ENCODE measurements at regions not wholly inside any gene's neighbourhood (a gene's known extent, or its start where the extent isn't known, plus 50 kb on each side); places are given as distances from the start of the nearest gene placed in this dataset.
"Not testable (repeated sequence)": the region's sequence is repeated elsewhere in the genome, so short reads cannot be mapped to it uniquely, and the experiment has no call there.

GRCh38 chr15:45821390-45821789, 186.6 kb downstream of the SQOR start:
- peaks cover 0 to 3% (median 0%) of the 10 kb centered on the region in 3 donors for H3K36me3 Mint-ChIP-seq
- Histone ChIP-seq H3K4me1 (ENCODE audit: insufficient read depth, low read length) (no peaks in the 10 kb centered on the region), H3K27ac (ENCODE audit: low read depth, low read length) (no peak overlapping the region), H3K4me3 (ENCODE audit: low read length) (no peak overlapping the region), H3K9me3 (ENCODE audit: low read length) (no peaks in the 10 kb centered on the region), H3K36me3 (ENCODE audit: insufficient read depth, low read length) (no peaks in the 10 kb centered on the region), H3K27me3 (ENCODE audit: insufficient read depth, low read length, poor library complexity, severe bottlenecking) (no peaks in the 10 kb centered on the region)
- H3K9me3 Mint-ChIP-seq = peaks cover 5 to 14% (median 6%) of the 10 kb centered on the region in 5 donors
- peaks cover 3 to 24% of the 10 kb centered on the region in 2 donors for H3K27me3 Mint-ChIP-seq
- ChIA-PET POLR2A (no interaction called here), CTCF (no interaction called here)
- no peak overlapping the region for H3K27ac Mint-ChIP-seq
- no peak overlapping the region for H3K4me3 Mint-ChIP-seq
- H3K4me1 Mint-ChIP-seq = no peaks in the 10 kb centered on the region
- DNase-seq = no peak

DNA sequence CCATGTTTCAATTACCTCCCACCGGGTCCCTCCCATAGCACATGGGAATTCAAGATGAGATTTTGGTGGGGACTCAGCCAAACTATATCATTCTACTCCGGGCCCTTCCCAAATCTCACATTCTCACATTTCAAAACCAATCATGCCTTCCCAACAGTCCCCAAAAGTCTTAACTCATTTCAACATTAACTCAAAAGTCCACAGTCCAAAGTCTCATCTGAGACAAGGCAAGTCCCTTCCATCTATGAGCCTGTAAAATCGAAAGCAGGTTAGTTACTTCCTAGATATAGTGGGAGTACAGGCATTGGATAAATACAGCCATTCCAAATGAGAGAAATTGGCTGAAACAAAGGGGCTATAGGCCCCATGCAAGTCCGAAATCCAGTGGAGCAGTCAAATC, 188.1 kb downstream of the SQOR start:
- H3K4me3 ChIP-seq (ENCODE audit: low read length); H3K27me3 ChIP-seq (ENCODE audit: insufficient read depth, low read length, poor library complexity, severe bottlenecking); H3K9me3 ChIP-seq (ENCODE audit: low read length); H3K4me1 ChIP-seq (ENCODE audit: insufficient read depth, low read length); H3K36me3 Mint-ChIP-seq; DNase-seq; H3K27ac ChIP-seq (ENCODE audit: low read depth, low read length); POLR2A ChIA-PET; H3K36me3 ChIP-seq (ENCODE audit: insufficient read depth, low read length); CTCF ChIA-PET; H3K27ac Mint-ChIP-seq; H3K4me3 Mint-ChIP-seq; H3K4me1 Mint-ChIP-seq: not testable (repeated sequence)
- Mint-ChIP-seq H3K9me3 (peaks cover 0 to 11% (median 5%) of the 10 kb centered on the region in 5 donors), H3K27me3 (peaks cover 3 to 24% of the 10 kb centered on the region in 2 donors)

DNA sequence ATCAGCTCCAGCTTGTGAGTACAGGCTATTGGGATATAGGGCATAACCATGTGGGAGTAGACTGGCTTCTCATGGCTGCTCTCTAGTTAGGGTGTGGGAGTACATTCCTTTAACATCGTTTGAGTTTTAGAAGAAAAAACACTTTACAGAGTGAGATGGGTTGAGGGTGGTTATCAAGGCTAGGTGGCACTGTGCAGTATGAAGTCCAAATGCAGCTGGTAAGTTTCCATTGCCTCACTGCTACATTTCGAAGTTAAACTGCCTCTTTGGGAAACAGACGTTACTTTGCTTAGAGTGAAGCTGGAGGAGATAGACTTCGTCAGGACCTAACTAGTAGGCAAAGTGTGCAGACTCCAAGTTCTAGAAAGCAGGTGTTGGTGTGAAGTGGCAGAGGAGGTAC, 192.4 kb downstream of the SQOR start:
- Histone ChIP-seq H3K4me1 (ENCODE audit: insufficient read depth, low read length) (no peaks in the 10 kb centered on the region), H3K27ac (ENCODE audit: low read depth, low read length) (no peak overlapping the region), H3K9me3 (ENCODE audit: low read length) (no peaks in the 10 kb centered on the region), H3K36me3 (ENCODE audit: insufficient read depth, low read length) (no peaks in the 10 kb centered on the region), H3K4me3 (ENCODE audit: low read length) (no peak overlapping the region), H3K27me3 (ENCODE audit: insufficient read depth, low read length, poor library complexity, severe bottlenecking) (no peaks in the 10 kb centered on the region)
- no peak for DNase-seq
- H3K9me3 Mint-ChIP-seq = peaks cover 0 to 6% (median 0%) of the 10 kb centered on the region in 5 donors
- no peaks in the 10 kb centered on the region for H3K4me1 Mint-ChIP-seq
- CTCF ChIA-PET = interaction anchor here (0.7 kb wide), 1 partner anchor 12 kb away, joined by 3 read pairs; no protein-coding TSS in a partner anchor
- peaks cover 1 to 17% of the 10 kb centered on the region in 2 donors for H3K27me3 Mint-ChIP-seq
- H3K27ac Mint-ChIP-seq = no peak overlapping the region
- no peaks in the 10 kb centered on the region for H3K36me3 Mint-ChIP-seq
- no peak overlapping the region for H3K4me3 Mint-ChIP-seq
- POLR2A ChIA-PET = no interaction called here

DNA sequence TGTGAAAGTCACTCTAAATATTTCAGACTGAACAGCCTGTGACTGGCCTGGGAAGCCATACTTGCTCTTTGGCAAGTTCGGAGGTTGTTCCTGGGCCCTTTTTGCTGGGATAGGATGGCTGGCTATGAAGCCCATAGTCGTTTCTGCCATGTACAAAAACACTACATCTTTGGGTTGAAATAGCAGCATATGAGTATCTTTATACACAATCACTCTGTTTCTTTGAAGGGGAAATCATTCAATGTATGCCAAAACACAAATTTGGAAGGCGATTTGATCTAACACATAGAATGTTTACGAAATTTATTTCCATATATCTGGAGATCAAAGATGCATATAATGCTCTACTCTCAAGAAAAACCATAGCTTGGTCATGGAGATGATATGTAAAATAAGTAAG, 192.9 kb downstream of the SQOR start:
- CTCF ChIA-PET = interaction anchor here (0.7 kb wide), 1 partner anchor 12 kb away, joined by 3 read pairs; no protein-coding TSS in a partner anchor
- peaks cover 1 to 12% of the 10 kb centered on the region in 2 donors for H3K27me3 Mint-ChIP-seq
- POLR2A ChIA-PET = no interaction called here
- H3K27me3 ChIP-seq (ENCODE audit: insufficient read depth, low read length, poor library complexity, severe bottlenecking) = no peaks in the 10 kb centered on the region
- no peaks in the 10 kb centered on the region for H3K36me3 ChIP-seq (ENCODE audit: insufficient read depth, low read length)
- no peaks in the 10 kb centered on the region for H3K9me3 ChIP-seq (ENCODE audit: low read length)
- no peak overlapping the region for H3K27ac Mint-ChIP-seq
- H3K4me3 ChIP-seq (ENCODE audit: low read length) = no peak overlapping the region
- no peaks in the 10 kb centered on the region for H3K4me1 Mint-ChIP-seq
- H3K4me3 Mint-ChIP-seq = no peak overlapping the region
- no peak overlapping the region for H3K27ac ChIP-seq (ENCODE audit: low read depth, low read length)
- no peaks in the 10 kb centered on the region for H3K36me3 Mint-ChIP-seq
- no peaks in the 10 kb centered on the region for H3K4me1 ChIP-seq (ENCODE audit: insufficient read depth, low read length)
- no peak for DNase-seq
- peaks cover 0 to 3% (median 0%) of the 10 kb centered on the region in 5 donors for H3K9me3 Mint-ChIP-seq

GRCh38 chr15:45829336-45830153, 194.7 kb downstream of the SQOR start:
- Mint-ChIP-seq H3K4me3 (no peak overlapping the region), H3K9me3 (no peaks in the 10 kb centered on the region), H3K36me3 (no peaks in the 10 kb centered on the region), H3K4me1 (no peaks in the 10 kb centered on the region), H3K27me3 (no peaks in the 10 kb centered on the region), H3K27ac (no peak overlapping the region)
- CTCF ChIA-PET = no interaction called here
- H3K36me3 ChIP-seq (ENCODE audit: insufficient read depth, low read length) = no peaks in the 10 kb centered on the region
- POLR2A ChIA-PET = no interaction called here
- H3K4me3 ChIP-seq (ENCODE audit: low read length) = no peak overlapping the region
- no peak overlapping the region for H3K27ac ChIP-seq (ENCODE audit: low read depth, low read length)
- DNase-seq = no peak
- no peaks in the 10 kb centered on the region for H3K9me3 ChIP-seq (ENCODE audit: low read length)
- H3K27me3 ChIP-seq (ENCODE audit: insufficient read depth, low read length, poor library complexity, severe bottlenecking) = no peaks in the 10 kb centered on the region
- H3K4me1 ChIP-seq (ENCODE audit: insufficient read depth, low read length) = no peaks in the 10 kb centered on the region

DNA sequence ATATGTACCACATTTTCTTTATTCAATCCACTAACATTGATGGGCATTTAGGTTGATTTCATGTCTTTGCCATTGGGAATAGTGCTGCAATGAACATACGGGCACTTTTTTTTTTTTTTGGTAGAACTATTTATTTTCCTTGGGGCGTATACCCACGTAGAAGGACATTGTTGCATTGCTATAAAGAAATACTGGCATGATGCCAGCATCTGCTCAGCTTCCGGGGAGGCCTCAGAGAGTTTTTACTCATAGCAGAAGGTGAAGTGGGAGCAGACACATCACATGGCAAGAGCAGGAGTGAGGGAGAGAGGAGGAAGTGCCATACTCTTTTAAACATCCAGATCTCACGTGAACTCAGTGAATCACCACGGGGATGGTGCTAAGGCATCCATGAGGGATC, 197.0 kb downstream of the SQOR start:
- H3K9me3 Mint-ChIP-seq = no peaks in the 10 kb centered on the region
- Histone ChIP-seq H3K4me1 (ENCODE audit: insufficient read depth, low read length) (no peaks in the 10 kb centered on the region), H3K9me3 (ENCODE audit: low read length) (no peaks in the 10 kb centered on the region), H3K27ac (ENCODE audit: low read depth, low read length) (no peak overlapping the region), H3K36me3 (ENCODE audit: insufficient read depth, low read length) (no peaks in the 10 kb centered on the region), H3K4me3 (ENCODE audit: low read length) (no peak overlapping the region), H3K27me3 (ENCODE audit: insufficient read depth, low read length, poor library complexity, severe bottlenecking) (no peaks in the 10 kb centered on the region)
- H3K4me3 Mint-ChIP-seq = no peak overlapping the region
- no peaks in the 10 kb centered on the region for H3K27me3 Mint-ChIP-seq
- no peaks in the 10 kb centered on the region for H3K4me1 Mint-ChIP-seq
- H3K27ac Mint-ChIP-seq = no peak overlapping the region
- ChIA-PET POLR2A (no interaction called here), CTCF (no interaction called here)
- no peak for DNase-seq
- H3K36me3 Mint-ChIP-seq = no peaks in the 10 kb centered on the region

DNA sequence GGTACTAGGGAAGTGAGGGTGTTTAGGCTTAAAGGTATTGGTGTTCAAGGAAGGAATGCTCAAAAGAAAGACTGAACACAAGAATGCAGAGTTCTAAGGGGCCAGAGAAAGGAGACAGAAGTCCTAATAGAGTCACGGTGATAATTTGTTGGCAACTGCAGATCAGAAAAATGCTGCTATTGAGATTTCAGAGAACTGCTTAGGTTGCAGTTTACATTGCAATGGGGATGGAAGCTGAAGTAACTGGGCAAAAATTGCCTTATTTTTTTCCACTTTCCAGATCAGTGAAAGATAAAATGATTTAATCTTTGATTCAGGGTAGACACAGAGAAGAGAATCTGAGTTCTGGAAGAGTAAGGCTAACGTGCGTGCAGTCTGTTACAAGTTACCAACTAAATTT, 199.8 kb downstream of the SQOR start:
- H3K27ac ChIP-seq (ENCODE audit: low read depth, low read length) = no peak overlapping the region
- no peaks in the 10 kb centered on the region for H3K9me3 ChIP-seq (ENCODE audit: low read length)
- CTCF ChIA-PET = no interaction called here
- no peak overlapping the region for H3K4me3 Mint-ChIP-seq
- H3K36me3 ChIP-seq (ENCODE audit: insufficient read depth, low read length) = no peaks in the 10 kb centered on the region
- H3K27me3 ChIP-seq (ENCODE audit: insufficient read depth, low read length, poor library complexity, severe bottlenecking) = no peaks in the 10 kb centered on the region
- no peak overlapping the region for H3K27ac Mint-ChIP-seq
- peaks cover 0 to 2% of the 10 kb centered on the region in 2 donors for H3K27me3 Mint-ChIP-seq
- H3K4me1 ChIP-seq (ENCODE audit: insufficient read depth, low read length) = no peaks in the 10 kb centered on the region
- no peak overlapping the region for H3K4me3 ChIP-seq (ENCODE audit: low read length)
- no peak for DNase-seq
- POLR2A ChIA-PET = no interaction called here
- H3K4me1 Mint-ChIP-seq = no peaks in the 10 kb centered on the region
- H3K9me3 Mint-ChIP-seq = no peaks in the 10 kb centered on the region
- no peaks in the 10 kb centered on the region for H3K36me3 Mint-ChIP-seq

- POLR2A ChIA-PET = no interaction called here
- peak overlapping the region in 1 of 8 donors; percentile 78 for H3K27ac Mint-ChIP-seq
- no peak overlapping the region for H3K4me3 Mint-ChIP-seq
- H3K9me3 Mint-ChIP-seq = peaks cover 0 to 3% (median 0%) of the 10 kb centered on the region in 5 donors
- H3K27ac ChIP-seq (ENCODE audit: low read depth, low read length) = no peak overlapping the region
- H3K9me3 ChIP-seq (ENCODE audit: low read length) = no peaks in the 10 kb centered on the region
- H3K36me3 Mint-ChIP-seq = no peaks in the 10 kb centered on the region
- no peaks in the 10 kb centered on the region for H3K4me1 ChIP-seq (ENCODE audit: insufficient read depth, low read length)
- no peak for DNase-seq
- no peaks in the 10 kb centered on the region for H3K4me1 Mint-ChIP-seq
- peaks cover 10 to 26% of the 10 kb centered on the region in 2 donors for H3K27me3 Mint-ChIP-seq
- H3K36me3 ChIP-seq (ENCODE audit: insufficient read depth, low read length) = no peaks in the 10 kb centered on the region
- no peak overlapping the region for H3K4me3 ChIP-seq (ENCODE audit: low read length)
- CTCF ChIA-PET = no interaction called here
- no peaks in the 10 kb centered on the region for H3K27me3 ChIP-seq (ENCODE audit: insufficient read depth, low read length, poor library complexity, severe bottlenecking)
These were observed 207.3 kb downstream of the SQOR start for GRCh38 chr15:45842151-45842550.

All from CD8-positive, alpha-beta memory T cell (primary cell).